Lower leg skin (tissue), 4 donors: ENCODE measurements at regions not wholly inside any gene's neighbourhood (a gene's known extent, or its start where the extent isn't known, plus 50 kb on each side); places are given as distances from the start of the nearest gene placed in this dataset.

Experiments used
- DNase-seq, 2 donors: peaks; one replicate each; pipeline ENCODE4 v3.0.0-alpha.2; 2019; ENCODE audit warnings: low spot score in 2 of 2
- H3K4me3 ChIP-seq: fragments of 200-600 bp; sonication (generic); 2 replicates; pipeline ENCODE4 v1.5.1; 2017; ENCODE audit warnings: mild to moderate bottlenecking, low read depth; ENCODE audit not compliant: poor library complexity, severe bottlenecking
- CTCF ChIP-seq, 3 donors: fragments of 450-650 bp; IDR thresholded peaks; one replicate each; pipeline ENCODE4 v1.5.1; 2016; ENCODE audit warnings: antibody characterized with exemption in 3 of 3, mild to moderate bottlenecking in 3 of 3, moderate library complexity in 2 of 3
- POLR2A ChIP-seq, 2 donors: fragments of 450-650 bp; IDR thresholded peaks; one replicate each; pipeline ENCODE4 v1.6.1; 2016 to 2017; ENCODE audit warnings: antibody characterized with exemption in 2 of 2, mild to moderate bottlenecking in 1 of 2, moderate library complexity in 1 of 2
- WGBS, 2 donors: methylation state at CpG; one replicate each; pipeline ENCODE4 v1.1.5; 2018; 5-methylcytosine and 5-hydroxymethylcytosine counted together
- intact Hi-C: fragments of 100-400 bp; cut with DNase I; formaldehyde crosslinking; loops from one replicate; pipeline ENCODE4 v1.15.0; 2023; ENCODE audit warnings: low total_unique reads

GRCh38 chr6:9810286-9810685, 604.6 kb downstream of the TFAP2A start:
- 83 to 85% methylated on average over 6 of the region's 6 CpGs for whole genome bisulfite sequencing, 2 donors
- no peak for TF ChIP-seq POLR2A (IDR thresholded peaks at IDR 0.05)
- no peak for TF ChIP-seq CTCF (IDR thresholded peaks at IDR 0.05)

GRCh38 chr6:9806195-9806594, 608.7 kb downstream of the TFAP2A start:
- WGBS, 2 donors = 74 to 76% methylated on average over 6 of the region's 6 CpGs
- DNase-seq = no peak
- intact Hi-C loops = no loop called here
- TF ChIP-seq POLR2A (IDR thresholded peaks at IDR 0.05) = no peak
- no peak for TF ChIP-seq CTCF (IDR thresholded peaks at IDR 0.05)
- no peak overlapping the region for H3K4me3 ChIP-seq

More at GRCh38 chr6:9810286-9810685, 604.6 kb downstream of the TFAP2A start:
- no peak overlapping the region for H3K4me3 ChIP-seq
- intact Hi-C loops = no loop called here
- DNase-seq = no peak

GRCh38 chr6:9801249-9801754, 613.6 kb downstream of the TFAP2A start:
- WGBS, 2 donors = 62 to 70% methylated on average over 11 of the region's 11 CpGs
- intact Hi-C loops = no loop called here
- no peak overlapping the region for H3K4me3 ChIP-seq
- TF ChIP-seq POLR2A (IDR thresholded peaks at IDR 0.05) = no peak
- TF ChIP-seq CTCF (IDR thresholded peaks at IDR 0.05) = no peak
- no peak for DNase-seq

GRCh38 chr6:9799582-9799981, 615.3 kb downstream of the TFAP2A start:
- H3K4me3 ChIP-seq = no peak overlapping the region
- TF ChIP-seq CTCF (IDR thresholded peaks at IDR 0.05) = no peak
- TF ChIP-seq POLR2A (IDR thresholded peaks at IDR 0.05) = no peak
- no peak for DNase-seq
- intact Hi-C loops = no loop called here

- WGBS, 2 donors = 41 to 55% methylated on average over 2 of the region's 2 CpGs
- TF ChIP-seq POLR2A (IDR thresholded peaks at IDR 0.05) (no peak), CTCF (IDR thresholded peaks at IDR 0.05) (no peak)
- intact Hi-C loops = no loop called here
- no peak overlapping the region for H3K4me3 ChIP-seq
- DNase-seq = no peak
Measured at GRCh38 chr6:9796827-9797226, 618.0 kb downstream of the TFAP2A start.

GRCh38 chr6:9795880-9796279, 619.0 kb downstream of the TFAP2A start:
- H3K4me3 ChIP-seq = no peak overlapping the region
- WGBS, 2 donors = 47 to 52% methylated on average over 5 of the region's 5 CpGs
- DNase-seq = no peak
- intact Hi-C loops = no loop called here
- TF ChIP-seq CTCF (IDR thresholded peaks at IDR 0.05) = no peak
- TF ChIP-seq POLR2A (IDR thresholded peaks at IDR 0.05) = no peak
